ENCODE measurements at regions not wholly inside any gene's neighbourhood (a gene's known extent, or its start where the extent isn't known, plus 50 kb on each side); places are given as distances from the start of the nearest gene placed in this dataset.

DNA sequence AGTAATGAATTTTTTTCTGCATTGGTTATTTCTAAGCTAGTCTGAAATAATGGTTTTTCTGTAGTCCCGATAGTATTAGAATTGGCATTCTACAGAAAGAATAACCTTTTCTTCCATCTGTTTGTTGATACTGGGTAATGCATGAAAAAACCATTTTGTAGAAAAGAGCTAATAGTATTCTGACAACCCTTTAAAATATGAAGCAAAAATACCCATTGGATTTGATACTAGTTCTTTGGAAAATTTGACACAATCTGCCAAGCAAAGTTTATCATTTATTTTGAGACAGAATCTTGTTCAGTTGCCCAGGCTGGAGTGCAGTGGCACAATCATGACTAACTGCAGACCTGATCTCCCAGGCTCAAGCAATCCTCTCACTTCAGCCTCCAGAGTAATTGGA, 366.8 kb upstream of the MON1B start:
- CTCF ChIA-PET = no interaction called here

DNA sequence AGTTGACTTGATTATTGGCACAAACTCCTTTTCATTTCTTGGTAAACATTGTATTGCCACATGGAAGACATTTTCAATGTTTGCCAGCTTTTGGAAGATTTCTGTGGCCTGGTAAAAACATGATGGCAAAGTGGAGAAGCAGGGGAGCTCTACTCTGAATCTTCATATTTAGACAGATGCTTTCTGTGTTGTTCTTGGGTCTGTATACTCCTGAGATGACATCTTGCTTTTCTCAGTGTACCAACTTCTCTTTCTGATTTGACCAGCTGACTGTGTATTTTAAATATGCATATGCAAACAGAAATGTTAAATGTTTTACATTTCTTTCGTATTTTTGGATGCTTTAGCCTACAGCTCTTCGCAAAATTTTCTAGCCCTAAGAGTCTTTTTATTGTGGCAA, 366.2 kb upstream of the MON1B start:
- H3K36me3 ChIP-seq (ENCODE audit: control insufficient read depth in 2 of 3, insufficient read depth in 3 of 3, low read length in 3 of 3) = no peaks in the 10 kb centered on the region
- no peak overlapping the region for H3K27ac Mint-ChIP-seq
- DNase-seq (no peak), ATAC-seq (no peak)
- H3K9me3 ChIP-seq (ENCODE audit: control insufficient read depth in 2 of 3, low read length in 3 of 3) = no peaks in the 10 kb centered on the region
- H3K27ac ChIP-seq (ENCODE audit: low read depth, low read length) = no peak overlapping the region
- POLR2A ChIA-PET = no interaction called here
- H3K9me3 Mint-ChIP-seq = peaks cover 0 to 12% (median 4%) of the 10 kb centered on the region in 11 donors
- no peaks in the 10 kb centered on the region for H3K4me1 Mint-ChIP-seq
- no peak overlapping the region for H3K4me3 ChIP-seq (ENCODE audit: low read length)
- CTCF ChIA-PET = no interaction called here
- no peaks in the 10 kb centered on the region for H3K27me3 Mint-ChIP-seq
- no peak overlapping the region for H3K4me3 Mint-ChIP-seq
- H3K36me3 Mint-ChIP-seq = no peaks in the 10 kb centered on the region
- H3K27me3 ChIP-seq (ENCODE audit: control insufficient read depth in 2 of 2, insufficient read depth in 2 of 2, low read length in 2 of 2) = no peaks in the 10 kb centered on the region
- H3K4me1 ChIP-seq (ENCODE audit: control insufficient read depth in 2 of 2, insufficient read depth in 2 of 2, low read length in 2 of 2) = no peaks in the 10 kb centered on the region
- intact Hi-C loops (cut with micrococcal nuclease) = no loop called here

More for the DNA sequence above, 366.8 kb upstream of the MON1B start:
- Histone ChIP-seq H3K27me3 (ENCODE audit: control insufficient read depth in 2 of 2, insufficient read depth in 2 of 2, low read length in 2 of 2) (no peaks in the 10 kb centered on the region), H3K4me1 (ENCODE audit: control insufficient read depth in 2 of 2, insufficient read depth in 2 of 2, low read length in 2 of 2) (no peaks in the 10 kb centered on the region), H3K36me3 (ENCODE audit: control insufficient read depth in 2 of 3, insufficient read depth in 3 of 3, low read length in 3 of 3) (no peaks in the 10 kb centered on the region), H3K27ac (ENCODE audit: low read depth, low read length) (no peak overlapping the region), H3K9me3 (ENCODE audit: control insufficient read depth in 2 of 3, low read length in 3 of 3) (no peaks in the 10 kb centered on the region), H3K4me3 (ENCODE audit: low read length) (no peak overlapping the region)
- no peak for ATAC-seq
- no peak overlapping the region for H3K4me3 Mint-ChIP-seq
- POLR2A ChIA-PET = no interaction called here
- no peaks in the 10 kb centered on the region for H3K36me3 Mint-ChIP-seq
- H3K9me3 Mint-ChIP-seq = peaks cover 0 to 12% (median 3%) of the 10 kb centered on the region in 11 donors
- intact Hi-C loops (cut with micrococcal nuclease) = no loop called here
- no peak overlapping the region for H3K27ac Mint-ChIP-seq
- H3K4me1 Mint-ChIP-seq = no peaks in the 10 kb centered on the region
- no peaks in the 10 kb centered on the region for H3K27me3 Mint-ChIP-seq
- DNase-seq = no peak

DNA sequence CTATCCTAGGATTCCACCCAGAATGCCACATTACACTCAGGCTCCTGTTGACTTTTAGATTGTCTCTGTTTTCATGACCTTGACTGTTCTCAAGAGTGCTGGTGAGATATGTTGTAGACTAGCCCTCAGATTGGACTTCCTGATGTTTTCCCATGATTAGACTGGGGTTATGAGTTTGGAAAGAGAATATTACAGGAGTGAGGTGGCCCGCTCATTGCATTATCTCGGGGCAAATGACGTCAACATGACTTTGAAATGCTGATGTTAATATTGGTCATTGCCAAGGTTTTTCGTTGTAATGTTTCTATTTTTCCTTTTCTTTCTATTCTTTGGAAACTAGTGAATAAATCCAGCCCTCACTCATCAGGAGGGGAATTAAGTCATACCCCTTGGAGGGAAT, 355.7 kb upstream of the MON1B start:
- H3K36me3 ChIP-seq (ENCODE audit: control insufficient read depth in 2 of 3, insufficient read depth in 3 of 3, low read length in 3 of 3) = no peaks in the 10 kb centered on the region
- H3K9me3 ChIP-seq (ENCODE audit: control insufficient read depth in 2 of 3, low read length in 3 of 3) = no peaks in the 10 kb centered on the region
- ChIA-PET CTCF (no interaction called here), POLR2A (no interaction called here)
- intact Hi-C loops (cut with micrococcal nuclease) = no loop called here
- Mint-ChIP-seq H3K4me3 (no peak overlapping the region), H3K27me3 (no peaks in the 10 kb centered on the region), H3K36me3 (no peaks in the 10 kb centered on the region), H3K9me3 (peaks cover 0 to 11% (median 8%) of the 10 kb centered on the region in 11 donors), H3K27ac (no peak overlapping the region), H3K4me1 (no peaks in the 10 kb centered on the region)
- H3K27me3 ChIP-seq (ENCODE audit: control insufficient read depth in 2 of 2, insufficient read depth in 2 of 2, low read length in 2 of 2) = no peaks in the 10 kb centered on the region
- no peak overlapping the region for H3K4me3 ChIP-seq (ENCODE audit: low read length)
- no peaks in the 10 kb centered on the region for H3K4me1 ChIP-seq (ENCODE audit: control insufficient read depth in 2 of 2, insufficient read depth in 2 of 2, low read length in 2 of 2)
- DNase-seq = no peak
- no peak overlapping the region for H3K27ac ChIP-seq (ENCODE audit: low read depth, low read length)
- no peak for ATAC-seq

DNA sequence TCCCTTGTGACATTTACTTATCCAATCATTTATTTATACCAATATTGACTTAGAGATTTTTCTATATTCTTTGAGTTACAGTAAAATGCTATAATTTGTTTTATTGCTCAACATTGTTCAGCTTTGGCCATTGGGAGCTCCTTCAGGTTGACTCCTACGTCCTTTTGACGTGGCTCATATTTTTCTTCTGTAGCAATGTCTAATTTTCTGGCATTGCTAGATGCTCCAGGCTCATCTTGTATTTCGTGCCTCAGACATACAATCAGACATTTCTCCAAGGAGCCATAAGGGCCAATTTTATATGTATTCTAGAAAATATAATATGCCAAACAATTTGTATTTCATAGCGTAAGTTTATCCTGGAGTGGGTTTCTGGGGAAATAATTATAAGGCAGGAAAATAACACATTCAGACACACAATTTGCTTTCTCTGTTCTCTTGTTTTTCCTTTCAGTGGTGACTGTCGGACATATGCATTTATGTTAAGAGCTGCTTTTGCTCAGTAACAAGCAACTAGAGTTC, 355.1 kb upstream of the MON1B start:
- Histone ChIP-seq H3K36me3 (ENCODE audit: control insufficient read depth in 2 of 3, insufficient read depth in 3 of 3, low read length in 3 of 3) (no peaks in the 10 kb centered on the region), H3K4me1 (ENCODE audit: control insufficient read depth in 2 of 2, insufficient read depth in 2 of 2, low read length in 2 of 2) (no peaks in the 10 kb centered on the region), H3K9me3 (ENCODE audit: control insufficient read depth in 2 of 3, low read length in 3 of 3) (no peaks in the 10 kb centered on the region), H3K27ac (ENCODE audit: low read depth, low read length) (no peak overlapping the region), H3K27me3 (ENCODE audit: control insufficient read depth in 2 of 2, insufficient read depth in 2 of 2, low read length in 2 of 2) (no peaks in the 10 kb centered on the region), H3K4me3 (ENCODE audit: low read length) (no peak overlapping the region)
- Mint-ChIP-seq H3K27me3 (no peaks in the 10 kb centered on the region), H3K27ac (no peak overlapping the region), H3K9me3 (peaks cover 0 to 11% (median 8%) of the 10 kb centered on the region in 11 donors), H3K4me1 (no peaks in the 10 kb centered on the region), H3K4me3 (no peak overlapping the region), H3K36me3 (no peaks in the 10 kb centered on the region)
- ATAC-seq = no peak
- ChIA-PET CTCF (no interaction called here), POLR2A (no interaction called here)
- no peak for DNase-seq
- intact Hi-C loops (cut with micrococcal nuclease) = no loop called here

DNA sequence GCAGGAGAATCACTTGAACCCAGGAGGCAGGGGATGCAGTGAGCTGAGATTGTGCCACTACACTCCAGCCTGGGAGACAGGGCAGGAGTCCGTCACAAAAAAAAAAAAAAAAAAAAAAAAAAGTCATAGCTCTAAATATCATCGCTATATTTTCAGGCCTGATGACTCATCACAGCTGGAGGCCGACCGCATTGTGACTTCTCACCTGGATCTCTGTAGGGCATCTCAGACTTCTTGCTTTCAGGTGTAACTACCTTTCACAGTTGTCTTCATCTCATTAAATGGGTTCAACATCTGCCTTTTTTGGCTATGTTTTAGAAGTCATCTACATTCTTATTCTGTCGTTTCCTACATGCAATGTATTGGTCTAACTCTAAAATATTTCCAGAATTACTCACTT, 353.1 kb upstream of the MON1B start:
- Histone ChIP-seq H3K27me3 (ENCODE audit: control insufficient read depth in 2 of 2, insufficient read depth in 2 of 2, low read length in 2 of 2) (no peaks in the 10 kb centered on the region), H3K4me3 (ENCODE audit: low read length) (no peak overlapping the region), H3K27ac (ENCODE audit: low read depth, low read length) (no peak overlapping the region), H3K36me3 (ENCODE audit: control insufficient read depth in 2 of 3, insufficient read depth in 3 of 3, low read length in 3 of 3) (no peaks in the 10 kb centered on the region), H3K4me1 (ENCODE audit: control insufficient read depth in 2 of 2, insufficient read depth in 2 of 2, low read length in 2 of 2) (no peaks in the 10 kb centered on the region), H3K9me3 (ENCODE audit: control insufficient read depth in 2 of 3, low read length in 3 of 3) (no peaks in the 10 kb centered on the region)
- Mint-ChIP-seq H3K9me3 (peaks cover 0 to 10% (median 6%) of the 10 kb centered on the region in 11 donors), H3K27ac (no peak overlapping the region), H3K36me3 (no peaks in the 10 kb centered on the region), H3K4me1 (no peaks in the 10 kb centered on the region), H3K27me3 (no peaks in the 10 kb centered on the region), H3K4me3 (no peak overlapping the region)
- POLR2A ChIA-PET = interaction anchor here (0.5 kb wide), 1 partner anchor 1839 kb away, joined by 4 read pairs; no protein-coding TSS in a partner anchor
- no peak for ATAC-seq
- CTCF ChIA-PET = no interaction called here
- intact Hi-C loops (cut with micrococcal nuclease) = no loop called here
- no peak for DNase-seq

DNA sequence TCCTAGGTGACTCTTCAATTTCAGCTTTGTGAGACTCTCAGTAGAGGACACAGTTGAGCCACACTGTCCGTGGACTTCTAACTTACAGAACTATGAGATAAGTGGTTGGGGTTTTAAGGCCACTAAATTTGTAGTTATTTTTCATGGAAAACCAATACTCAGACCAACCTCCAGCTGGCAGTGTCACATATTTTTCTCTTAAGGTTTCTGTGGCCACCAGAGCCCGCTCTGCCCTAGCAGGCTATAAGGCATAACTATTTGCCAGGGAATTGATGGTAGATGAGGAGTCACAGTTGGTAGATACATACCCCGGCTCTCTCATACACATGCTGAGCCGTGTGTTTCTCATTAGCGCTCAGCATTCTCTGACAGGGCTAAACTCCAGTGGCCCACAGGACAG, 336.8 kb upstream of the MON1B start:
- ChIA-PET POLR2A (no interaction called here), CTCF (no interaction called here)
- intact Hi-C loops (cut with micrococcal nuclease) = no loop called here
- Histone ChIP-seq H3K27me3 (ENCODE audit: control insufficient read depth in 2 of 2, insufficient read depth in 2 of 2, low read length in 2 of 2) (no peaks in the 10 kb centered on the region), H3K9me3 (ENCODE audit: control insufficient read depth in 2 of 3, low read length in 3 of 3) (no peaks in the 10 kb centered on the region), H3K4me3 (ENCODE audit: low read length) (no peak overlapping the region), H3K27ac (ENCODE audit: low read depth, low read length) (no peak overlapping the region), H3K36me3 (ENCODE audit: control insufficient read depth in 2 of 3, insufficient read depth in 3 of 3, low read length in 3 of 3) (no peaks in the 10 kb centered on the region), H3K4me1 (ENCODE audit: control insufficient read depth in 2 of 2, insufficient read depth in 2 of 2, low read length in 2 of 2) (no peaks in the 10 kb centered on the region)
- H3K9me3 Mint-ChIP-seq = peaks cover 0 to 21% (median 9%) of the 10 kb centered on the region in 11 donors
- ATAC-seq (no peak), DNase-seq (no peak)
- no peak overlapping the region for H3K27ac Mint-ChIP-seq
- H3K4me1 Mint-ChIP-seq = peaks cover 0 to 2% (median 0%) of the 10 kb centered on the region in 7 donors
- peaks cover 0 to 4% (median 0%) of the 10 kb centered on the region in 5 donors for H3K27me3 Mint-ChIP-seq
- no peak overlapping the region for H3K4me3 Mint-ChIP-seq
- no peaks in the 10 kb centered on the region for H3K36me3 Mint-ChIP-seq

DNA sequence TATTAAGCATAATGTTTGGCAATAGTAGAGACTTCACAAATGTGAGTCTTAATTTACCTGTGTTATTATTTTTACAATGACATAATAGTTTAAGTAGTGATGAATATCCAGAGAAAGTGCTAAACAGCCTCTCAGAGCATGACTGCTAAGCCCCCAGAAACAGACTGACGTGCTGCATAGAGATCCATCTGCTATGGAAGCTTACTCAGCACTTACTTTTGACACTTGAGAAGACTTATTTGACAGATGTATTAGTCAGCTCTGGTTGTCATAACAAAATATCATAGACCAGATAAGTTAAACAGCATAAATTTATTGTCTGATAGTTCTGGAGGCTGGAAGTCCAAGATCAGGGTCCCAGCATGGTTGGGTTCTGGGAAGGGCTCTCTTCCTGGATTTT, 334.9 kb upstream of the MON1B start:
- Mint-ChIP-seq H3K9me3 (peaks cover 0 to 30% (median 9%) of the 10 kb centered on the region in 11 donors), H3K4me3 (no peak overlapping the region)
- POLR2A ChIA-PET = no interaction called here

More for the DNA sequence above, 334.9 kb upstream of the MON1B start:
- Histone ChIP-seq H3K4me1 (ENCODE audit: control insufficient read depth in 2 of 2, insufficient read depth in 2 of 2, low read length in 2 of 2) (no peaks in the 10 kb centered on the region), H3K9me3 (ENCODE audit: control insufficient read depth in 2 of 3, low read length in 3 of 3) (no peaks in the 10 kb centered on the region), H3K27ac (ENCODE audit: low read depth, low read length) (no peak overlapping the region), H3K27me3 (ENCODE audit: control insufficient read depth in 2 of 2, insufficient read depth in 2 of 2, low read length in 2 of 2) (no peaks in the 10 kb centered on the region), H3K36me3 (ENCODE audit: control insufficient read depth in 2 of 3, insufficient read depth in 3 of 3, low read length in 3 of 3) (no peaks in the 10 kb centered on the region), H3K4me3 (ENCODE audit: low read length) (no peak overlapping the region)
- Mint-ChIP-seq H3K36me3 (no peaks in the 10 kb centered on the region), H3K4me1 (no peaks in the 10 kb centered on the region), H3K27me3 (peaks cover 0 to 4% (median 0%) of the 10 kb centered on the region in 5 donors), H3K27ac (no peak overlapping the region)
- ATAC-seq = no peak
- intact Hi-C loops (cut with micrococcal nuclease) = no loop called here
- DNase-seq = no peak
- CTCF ChIA-PET = no interaction called here
